GM21390 (cell line): ENCODE measurements at regions not wholly inside any gene's neighbourhood (a gene's known extent, or its start where the extent isn't known, plus 50 kb on each side); places are given as distances from the start of the nearest gene placed in this dataset.

ENCODE experiments used
- ATAC-seq: cut with Tn5 transposase; IDR thresholded peaks from one replicate; pipeline ENCODE4 v1.9.1; 2021; ENCODE audit not compliant: unreplicated experiment

GRCh38 chr2:147231081-147231480, 613.7 kb upstream of the ACVR2A start:
- no peak for ATAC-seq

- ATAC-seq: no peak
Observed at GRCh38 chr2:147227313-147227712, 617.5 kb upstream of the ACVR2A start.

- ATAC-seq: no peak
Observed at GRCh38 chr2:147224070-147224469, 620.8 kb upstream of the ACVR2A start.

GRCh38 chr2:147223553-147224060, 621.2 kb upstream of the ACVR2A start:
- ATAC-seq: no peak

- peak; percentile 78 for ATAC-seq
Observed at GRCh38 chr2:147223119-147223518, 621.7 kb upstream of the ACVR2A start.

GRCh38 chr2:147222506-147222905, 622.3 kb upstream of the ACVR2A start:
- ATAC-seq: no peak

GRCh38 chr2:147214914-147215313, 629.9 kb upstream of the ACVR2A start:
- ATAC-seq: no peak

- ATAC-seq: no peak
Observed at GRCh38 chr2:147211484-147211883, 633.3 kb upstream of the ACVR2A start.

- ATAC-seq: no peak
Observed at GRCh38 chr2:147204102-147204501, 640.7 kb upstream of the ACVR2A start.

- no peak for ATAC-seq
Observed at GRCh38 chr2:147198651-147199171, 646.1 kb upstream of the ACVR2A start.

GRCh38 chr2:147197754-147198483, 646.9 kb upstream of the ACVR2A start:
- ATAC-seq: no peak

- ATAC-seq: peak; percentile 77
Observed at GRCh38 chr2:147182260-147182659, 662.6 kb upstream of the ACVR2A start.

- peak; percentile 50 for ATAC-seq
Observed at GRCh38 chr2:147181351-147182029, 663.3 kb upstream of the ACVR2A start.

GRCh38 chr2:147177071-147177857, 667.6 kb upstream of the ACVR2A start:
- ATAC-seq: no peak

- ATAC-seq: no peak
Observed at GRCh38 chr2:147174824-147175254, 670.0 kb upstream of the ACVR2A start.

- peak; percentile 44 for ATAC-seq
Observed at GRCh38 chr2:147173798-147174197, 671.0 kb upstream of the ACVR2A start.

- ATAC-seq: no peak
Observed at GRCh38 chr2:147173189-147173581, 671.6 kb upstream of the ACVR2A start.

- no peak for ATAC-seq
Observed at GRCh38 chr2:147172493-147173188, 672.2 kb upstream of the ACVR2A start.

- ATAC-seq: no peak
Observed at GRCh38 chr2:147171941-147172340, 672.9 kb upstream of the ACVR2A start.

- ATAC-seq: no peak
Observed at GRCh38 chr2:147170932-147171331, 673.9 kb upstream of the ACVR2A start.
